NCI-H2081 (cell line): ENCODE measurements at regions not wholly inside any gene's neighbourhood (a gene's known extent, or its start where the extent isn't known, plus 50 kb on each side); places are given as distances from the start of the nearest gene placed in this dataset.
"Not testable (repeated sequence)": the region's sequence is repeated elsewhere in the genome, so short reads cannot be mapped to it uniquely, and the experiment has no call there.

Experiments used
- DNase-seq, 2 experiments: peaks; one replicate each; lab custom pipeline; 2025; lab: John Stamatoyannopoulos, UW

- no peak for DNase-seq
These were observed 189.2 kb upstream of the NR4A3 start for GRCh38 chr9:99632349-99633038.

GRCh38 chr9:99633265-99633664, 188.4 kb upstream of the NR4A3 start:
- no peak for DNase-seq

GRCh38 chr9:99634186-99634585, 187.5 kb upstream of the NR4A3 start:
- DNase-seq = no peak

GRCh38 chr9:99635032-99635431, 186.7 kb upstream of the NR4A3 start:
- DNase-seq = no peak

- no peak for DNase-seq
These were observed 184.0 kb upstream of the NR4A3 start for GRCh38 chr9:99637641-99638040.

- no peak for DNase-seq
These were observed 182.7 kb upstream of the NR4A3 start for GRCh38 chr9:99638971-99639370.

GRCh38 chr9:99647604-99648003, 174.1 kb upstream of the NR4A3 start:
- DNase-seq = no peak

- DNase-seq = no peak
These were observed 171.4 kb upstream of the NR4A3 start for GRCh38 chr9:99650187-99650874.

- DNase-seq = no peak
These were observed 161.5 kb upstream of the NR4A3 start for GRCh38 chr9:99660191-99660636.

- DNase-seq = no peak
These were observed 158.4 kb upstream of the NR4A3 start for GRCh38 chr9:99663297-99663696.

- no peak for DNase-seq
These were observed 157.8 kb upstream of the NR4A3 start for GRCh38 chr9:99663856-99664255.

- no peak for DNase-seq
These were observed 155.1 kb upstream of the NR4A3 start for GRCh38 chr9:99666571-99666970.

- DNase-seq = not testable (repeated sequence)
These were observed 150.8 kb upstream of the NR4A3 start for GRCh38 chr9:99670886-99671285.

GRCh38 chr9:99677281-99677680, 144.4 kb upstream of the NR4A3 start:
- DNase-seq = no peak

GRCh38 chr9:99678566-99678965, 143.1 kb upstream of the NR4A3 start:
- no peak for DNase-seq

GRCh38 chr9:99680191-99680590, 141.5 kb upstream of the NR4A3 start:
- no peak for DNase-seq

GRCh38 chr9:99681113-99681512, 140.6 kb upstream of the NR4A3 start:
- no peak for DNase-seq

- DNase-seq = no peak
These were observed 139.3 kb upstream of the NR4A3 start for GRCh38 chr9:99682378-99682777.

- no peak for DNase-seq
These were observed 138.8 kb upstream of the NR4A3 start for GRCh38 chr9:99682870-99683269.

- peak; percentile 55 to 83 for DNase-seq
These were observed 131.1 kb upstream of the NR4A3 start for GRCh38 chr9:99690573-99690972.

- DNase-seq = no peak
These were observed 127.8 kb upstream of the NR4A3 start for GRCh38 chr9:99693888-99694287.

GRCh38 chr9:99694393-99694792, 127.3 kb upstream of the NR4A3 start:
- DNase-seq = no peak

- DNase-seq = no peak
These were observed 122.3 kb upstream of the NR4A3 start for GRCh38 chr9:99699396-99699795.

- no peak for DNase-seq
These were observed 109.5 kb upstream of the NR4A3 start for GRCh38 chr9:99712214-99712613.
